ENCODE measurements at regions not wholly inside any gene's neighbourhood (a gene's known extent, or its start where the extent isn't known, plus 50 kb on each side); places are given as distances from the start of the nearest gene placed in this dataset.
"Not testable (repeated sequence)": the region's sequence is repeated elsewhere in the genome, so short reads cannot be mapped to it uniquely, and the experiment has no call there.

GRCh38 chr13:70769817-70770216 is 661.6 kb upstream of the KLHL1 start:
- DNase-seq (ENCODE audit: low spot score) (no peak), ATAC-seq (ENCODE audit: low read depth) (no peak)
- TF ChIP-seq CTCF (IDR thresholded peaks at IDR 0.05; ENCODE audit: poor library complexity, severe bottlenecking), result no peak
- no peaks in the 10 kb centered on the region for H3K9me3 ChIP-seq (ENCODE audit: severe bottlenecking)
- H3K27ac ChIP-seq (ENCODE audit: poor library complexity, severe bottlenecking), result no peak overlapping the region
- no peak overlapping the region for H3K4me3 ChIP-seq (ENCODE audit: severe bottlenecking)
- no peaks in the 10 kb centered on the region for H3K4me1 ChIP-seq (ENCODE audit: insufficient read depth, poor library complexity, severe bottlenecking)
- H3K27me3 ChIP-seq (ENCODE audit: insufficient read depth, poor library complexity, severe bottlenecking), result no peaks in the 10 kb centered on the region
- no peaks in the 10 kb centered on the region for H3K36me3 ChIP-seq (ENCODE audit: low read depth)

- no peak for TF ChIP-seq CTCF (IDR thresholded peaks at IDR 0.05; ENCODE audit: poor library complexity, severe bottlenecking)
- Histone ChIP-seq H3K36me3 (ENCODE audit: low read depth) (no peaks in the 10 kb centered on the region), H3K9me3 (ENCODE audit: severe bottlenecking) (no peaks in the 10 kb centered on the region), H3K4me3 (ENCODE audit: severe bottlenecking) (no peak overlapping the region), H3K4me1 (ENCODE audit: insufficient read depth, poor library complexity, severe bottlenecking) (no peaks in the 10 kb centered on the region), H3K27me3 (ENCODE audit: insufficient read depth, poor library complexity, severe bottlenecking) (no peaks in the 10 kb centered on the region), H3K27ac (ENCODE audit: poor library complexity, severe bottlenecking) (no peak overlapping the region)
- ATAC-seq (ENCODE audit: low read depth) (no peak), DNase-seq (ENCODE audit: low spot score) (no peak)
Observed at GRCh38 chr13:70758932-70759331, 650.7 kb upstream of the KLHL1 start.

- Histone ChIP-seq H3K27ac (ENCODE audit: poor library complexity, severe bottlenecking) (no peak overlapping the region), H3K36me3 (ENCODE audit: low read depth) (no peaks in the 10 kb centered on the region), H3K9me3 (ENCODE audit: severe bottlenecking) (no peaks in the 10 kb centered on the region), H3K4me1 (ENCODE audit: insufficient read depth, poor library complexity, severe bottlenecking) (no peaks in the 10 kb centered on the region), H3K4me3 (ENCODE audit: severe bottlenecking) (no peak overlapping the region), H3K27me3 (ENCODE audit: insufficient read depth, poor library complexity, severe bottlenecking) (no peaks in the 10 kb centered on the region)
- DNase-seq (ENCODE audit: low spot score), result no peak
- no peak for ATAC-seq (ENCODE audit: low read depth)
- no peak for TF ChIP-seq CTCF (IDR thresholded peaks at IDR 0.05; ENCODE audit: poor library complexity, severe bottlenecking)
Observed at GRCh38 chr13:70756088-70756487, 647.8 kb upstream of the KLHL1 start.

GRCh38 chr13:70755456-70755855 is 647.2 kb upstream of the KLHL1 start:
- Histone ChIP-seq H3K36me3 (ENCODE audit: low read depth) (no peaks in the 10 kb centered on the region), H3K4me1 (ENCODE audit: insufficient read depth, poor library complexity, severe bottlenecking) (no peaks in the 10 kb centered on the region), H3K27me3 (ENCODE audit: insufficient read depth, poor library complexity, severe bottlenecking) (no peaks in the 10 kb centered on the region), H3K9me3 (ENCODE audit: severe bottlenecking) (no peaks in the 10 kb centered on the region), H3K4me3 (ENCODE audit: severe bottlenecking) (no peak overlapping the region), H3K27ac (ENCODE audit: poor library complexity, severe bottlenecking) (no peak overlapping the region)
- ATAC-seq (ENCODE audit: low read depth) (no peak), DNase-seq (ENCODE audit: low spot score) (no peak)
- TF ChIP-seq CTCF (IDR thresholded peaks at IDR 0.05; ENCODE audit: poor library complexity, severe bottlenecking), result no peak

GRCh38 chr13:70747262-70747661 is 639.0 kb upstream of the KLHL1 start:
- no peak for ATAC-seq (ENCODE audit: low read depth)
- no peaks in the 10 kb centered on the region for H3K27me3 ChIP-seq (ENCODE audit: insufficient read depth, poor library complexity, severe bottlenecking)
- no peak for TF ChIP-seq CTCF (IDR thresholded peaks at IDR 0.05; ENCODE audit: poor library complexity, severe bottlenecking)
- H3K4me3 ChIP-seq (ENCODE audit: severe bottlenecking), result no peak overlapping the region
- no peak overlapping the region for H3K27ac ChIP-seq (ENCODE audit: poor library complexity, severe bottlenecking)
- no peaks in the 10 kb centered on the region for H3K9me3 ChIP-seq (ENCODE audit: severe bottlenecking)
- H3K4me1 ChIP-seq (ENCODE audit: insufficient read depth, poor library complexity, severe bottlenecking), result no peaks in the 10 kb centered on the region
- DNase-seq (ENCODE audit: low spot score), result no peak
- H3K36me3 ChIP-seq (ENCODE audit: low read depth), result no peaks in the 10 kb centered on the region

- not testable (repeated sequence) for H3K4me3 ChIP-seq (ENCODE audit: severe bottlenecking); ATAC-seq (ENCODE audit: low read depth); H3K36me3 ChIP-seq (ENCODE audit: low read depth); H3K27me3 ChIP-seq (ENCODE audit: insufficient read depth, poor library complexity, severe bottlenecking); H3K27ac ChIP-seq (ENCODE audit: poor library complexity, severe bottlenecking); DNase-seq (ENCODE audit: low spot score); H3K9me3 ChIP-seq (ENCODE audit: severe bottlenecking); H3K4me1 ChIP-seq (ENCODE audit: insufficient read depth, poor library complexity, severe bottlenecking)
Observed at GRCh38 chr13:70746469-70746868, 638.2 kb upstream of the KLHL1 start.
